PC-9 (cell line): ENCODE measurements at regions not wholly inside any gene's neighbourhood (a gene's known extent, or its start where the extent isn't known, plus 50 kb on each side); places are given as distances from the start of the nearest gene placed in this dataset.

ENCODE experiments used
- CTCF ChIP-seq: fragments of 200-600 bp; sonication (generic); conservative IDR thresholded peaks from 2 replicates; pipeline ENCODE4 v1.6.1; 2017; ENCODE audit warnings: mixed run types, antibody characterized with exemption, mild to moderate bottlenecking, moderate library complexity
- EZH2 ChIP-seq: fragments of 200-600 bp; sonication (generic); IDR thresholded peaks from 2 replicates; pipeline ENCODE4 v1.8.0; 2017; ENCODE audit warnings: antibody characterized with exemption, low read depth

GRCh38 chr11:86180423-86180822 lies 64.1 kb upstream of the EED start:
- TF ChIP-seq CTCF: no peak
- no peak for TF ChIP-seq EZH2
